MCF 10A (cell line): ENCODE measurements at regions not wholly inside any gene's neighbourhood (a gene's known extent, or its start where the extent isn't known, plus 50 kb on each side); places are given as distances from the start of the nearest gene placed in this dataset.

Experiments used
- BruUV-seq: library from RNA; stranded (reverse); fragments of 400-500 nt; replicated peaks from 2 replicates; lab custom pipeline; 2021; lab: Mats Ljungman, UMichigan
- CTCF ChIA-PET: fragments of 300-600 bp; sonication (Branson Sonifier 250); formaldehyde crosslinking; extraction: SDS; loops from one replicate; lab custom pipeline; 2021; ENCODE audit warnings: antibody characterized with exemption, inconsistent platforms; lab: Yijun Ruan, JAX
- POLR2A ChIA-PET: fragments of 300-600, 350-650 bp; sonication (Branson Sonifier 250); formaldehyde crosslinking; extraction: SDS; loops from one replicate; lab custom pipeline; 2020; ENCODE audit warnings: antibody characterized with exemption, inconsistent platforms; lab: Yijun Ruan, JAX
- DNase-seq: peaks from one replicate; pipeline ENCODE4 v3.0.0-alpha.2; 2018; ENCODE audit not compliant: unreplicated experiment
- H3K27ac Mint-ChIP-seq: one replicate; pipeline ENCODE4 v1.8.0; 2022; ENCODE audit warnings: mild to moderate bottlenecking, low read depth, mixed read lengths; ENCODE audit not compliant: unreplicated experiment
- H3K27me3 Mint-ChIP-seq: one replicate; pipeline ENCODE4 v1.8.0; 2022; ENCODE audit warnings: mixed read lengths; ENCODE audit not compliant: insufficient read depth, unreplicated experiment
- H3K36me3 Mint-ChIP-seq: one replicate; pipeline ENCODE4 v1.8.0; 2022; ENCODE audit warnings: mild to moderate bottlenecking, moderate library complexity, mixed read lengths; ENCODE audit not compliant: insufficient read depth, unreplicated experiment
- H3K4me1 Mint-ChIP-seq: one replicate; pipeline ENCODE4 v1.8.0; 2022; ENCODE audit warnings: mixed read lengths; ENCODE audit not compliant: insufficient read depth, unreplicated experiment
- H3K4me3 Mint-ChIP-seq: one replicate; pipeline ENCODE4 v1.8.0; 2022; ENCODE audit warnings: mild to moderate bottlenecking, moderate library complexity, mixed read lengths; ENCODE audit not compliant: unreplicated experiment
- H3K9me3 Mint-ChIP-seq: one replicate; pipeline ENCODE4 v1.8.0; 2022; ENCODE audit warnings: mixed read lengths; ENCODE audit not compliant: unreplicated experiment
- intact Hi-C: fragments of 100-400 bp; cut with micrococcal nuclease; formaldehyde crosslinking; loops from 2 replicates; pipeline ENCODE4 v1.14.1; 2022
- TF ChIP-seq, protein P1 (sequence below): fragments of 200-600 bp; IDR thresholded peaks from one replicate; pipeline ENCODE4 v1.8.0; 2022; ENCODE audit warnings: antibody characterized with exemption, mild to moderate bottlenecking; ENCODE audit not compliant: unreplicated experiment

DNA sequence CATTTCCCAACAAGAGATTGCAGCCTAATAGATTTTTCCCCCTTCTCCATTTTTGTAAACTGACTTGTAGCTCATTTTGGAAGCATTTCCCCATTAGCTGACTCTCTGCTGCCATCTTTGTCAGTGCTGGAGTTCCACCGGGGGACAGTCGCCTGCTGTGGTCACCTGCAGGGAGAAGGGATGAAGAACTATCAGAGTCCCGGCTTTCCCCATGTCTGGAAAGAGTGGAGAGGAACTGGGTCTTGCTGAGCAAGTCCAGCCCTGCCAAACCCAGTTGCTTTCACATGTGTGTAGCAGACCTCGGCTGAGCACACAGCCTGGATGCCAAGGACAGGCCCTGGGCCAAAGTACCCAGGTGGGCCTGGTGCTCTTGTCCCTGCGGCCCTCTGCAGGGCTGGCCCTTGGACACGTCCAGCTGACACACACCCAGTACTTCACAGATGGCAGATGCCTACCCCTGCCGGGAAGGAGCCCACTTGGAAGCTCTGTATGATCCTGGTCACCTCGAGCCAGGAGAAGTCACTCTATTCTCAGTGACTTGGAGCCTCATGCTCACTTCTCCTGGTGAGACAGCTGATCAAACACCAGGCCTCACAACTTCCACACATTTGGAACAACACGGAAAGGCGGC lies 157.3 kb upstream of the NPVF start:
- peaks cover 96% of the 10 kb centered on the region for H3K27me3 Mint-ChIP-seq
- BruUV-seq: no TSS peak
- TF ChIP-seq, protein P1, sequence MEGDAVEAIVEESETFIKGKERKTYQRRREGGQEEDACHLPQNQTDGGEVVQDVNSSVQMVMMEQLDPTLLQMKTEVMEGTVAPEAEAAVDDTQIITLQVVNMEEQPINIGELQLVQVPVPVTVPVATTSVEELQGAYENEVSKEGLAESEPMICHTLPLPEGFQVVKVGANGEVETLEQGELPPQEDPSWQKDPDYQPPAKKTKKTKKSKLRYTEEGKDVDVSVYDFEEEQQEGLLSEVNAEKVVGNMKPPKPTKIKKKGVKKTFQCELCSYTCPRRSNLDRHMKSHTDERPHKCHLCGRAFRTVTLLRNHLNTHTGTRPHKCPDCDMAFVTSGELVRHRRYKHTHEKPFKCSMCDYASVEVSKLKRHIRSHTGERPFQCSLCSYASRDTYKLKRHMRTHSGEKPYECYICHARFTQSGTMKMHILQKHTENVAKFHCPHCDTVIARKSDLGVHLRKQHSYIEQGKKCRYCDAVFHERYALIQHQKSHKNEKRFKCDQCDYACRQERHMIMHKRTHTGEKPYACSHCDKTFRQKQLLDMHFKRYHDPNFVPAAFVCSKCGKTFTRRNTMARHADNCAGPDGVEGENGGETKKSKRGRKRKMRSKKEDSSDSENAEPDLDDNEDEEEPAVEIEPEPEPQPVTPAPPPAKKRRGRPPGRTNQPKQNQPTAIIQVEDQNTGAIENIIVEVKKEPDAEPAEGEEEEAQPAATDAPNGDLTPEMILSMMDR: no peak
- no peak for DNase-seq
- no peaks in the 10 kb centered on the region for H3K4me1 Mint-ChIP-seq
- no peaks in the 10 kb centered on the region for H3K9me3 Mint-ChIP-seq
- H3K27ac Mint-ChIP-seq: no peak overlapping the region
- no peaks in the 10 kb centered on the region for H3K36me3 Mint-ChIP-seq
- intact Hi-C loops: no loop called here
- ChIA-PET CTCF (interaction anchor here (0.6 to 2.6 kb wide), 7 partner anchors 121 to 476 kb away, joined by 3 to 10 read pairs (median 5); no protein-coding TSS in a partner anchor), POLR2A (no interaction called here)
- H3K4me3 Mint-ChIP-seq: no peak overlapping the region

DNA sequence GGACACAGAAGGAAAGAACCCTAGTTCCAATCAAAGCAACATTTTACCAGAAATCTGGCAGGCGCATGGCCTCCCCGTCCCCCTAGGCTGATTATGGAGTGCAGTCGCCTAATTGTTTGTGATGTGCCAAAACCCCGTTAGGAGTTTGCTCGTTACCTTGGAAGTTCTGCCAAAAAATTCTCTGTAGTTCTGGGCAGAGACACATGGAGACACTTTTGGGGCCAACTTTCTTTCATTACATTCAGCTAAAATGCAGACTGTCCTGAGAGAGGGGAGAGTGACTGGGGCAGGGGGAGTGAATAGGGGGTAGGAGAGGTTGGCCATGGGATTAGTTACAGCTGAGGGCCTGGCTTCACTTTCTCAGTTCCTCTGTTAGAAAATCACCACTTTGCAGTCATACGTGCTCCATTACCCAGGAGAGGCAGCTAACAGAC lies 158.0 kb upstream of the NPVF start:
- ChIA-PET CTCF (interaction anchor here (0.6 to 2.6 kb wide), 7 partner anchors 122 to 475 kb away, joined by 3 to 10 read pairs (median 5); no protein-coding TSS in a partner anchor), POLR2A (no interaction called here)
- TF ChIP-seq, protein P1: no peak
- H3K27ac Mint-ChIP-seq: no peak overlapping the region
- intact Hi-C loops: no loop called here
- no peaks in the 10 kb centered on the region for H3K9me3 Mint-ChIP-seq
- H3K36me3 Mint-ChIP-seq: no peaks in the 10 kb centered on the region
- no TSS peak for BruUV-seq
- H3K4me3 Mint-ChIP-seq: no peak overlapping the region
- H3K4me1 Mint-ChIP-seq: no peaks in the 10 kb centered on the region
- peaks cover 96% of the 10 kb centered on the region for H3K27me3 Mint-ChIP-seq
- DNase-seq: no peak

DNA sequence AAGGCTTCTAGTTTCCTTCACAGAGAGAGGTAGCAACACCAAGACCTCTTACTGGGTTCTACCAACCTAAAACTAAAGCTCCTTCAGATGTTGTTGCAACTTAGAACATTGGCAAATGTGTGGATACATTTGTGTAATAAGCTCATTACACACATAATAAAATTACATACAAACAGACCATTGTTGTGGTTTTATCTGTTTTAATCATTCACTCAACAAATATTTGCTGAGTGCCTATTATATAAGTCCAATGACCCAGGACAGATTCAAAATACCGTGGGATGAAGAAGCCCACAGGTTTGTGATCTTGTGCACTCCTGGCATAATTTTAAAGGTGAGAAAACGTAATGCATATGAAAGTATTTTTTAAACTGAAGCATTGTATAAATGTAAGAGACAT lies 160.4 kb upstream of the NPVF start:
- BruUV-seq: no TSS peak
- Mint-ChIP-seq H3K27me3 (peaks cover 96% of the 10 kb centered on the region), H3K27ac (no peak overlapping the region), H3K36me3 (no peaks in the 10 kb centered on the region), H3K4me3 (no peak overlapping the region), H3K9me3 (no peaks in the 10 kb centered on the region), H3K4me1 (no peaks in the 10 kb centered on the region)
- ChIA-PET POLR2A (interaction anchor here (0.6 kb wide), 1 partner anchor 339 kb away, joined by 3 read pairs; no protein-coding TSS in a partner anchor), CTCF (interaction anchor here (0.6 to 8.5 kb wide), 17 partner anchors 8 to 1088 kb away, joined by 3 to 173 read pairs (median 4); no protein-coding TSS in a partner anchor)
- TF ChIP-seq, protein P1: no peak
- DNase-seq: no peak
- intact Hi-C loops: loop anchor here (1.0 kb wide), 1 partner anchor 129 kb away; no protein-coding TSS in a partner anchor

DNA sequence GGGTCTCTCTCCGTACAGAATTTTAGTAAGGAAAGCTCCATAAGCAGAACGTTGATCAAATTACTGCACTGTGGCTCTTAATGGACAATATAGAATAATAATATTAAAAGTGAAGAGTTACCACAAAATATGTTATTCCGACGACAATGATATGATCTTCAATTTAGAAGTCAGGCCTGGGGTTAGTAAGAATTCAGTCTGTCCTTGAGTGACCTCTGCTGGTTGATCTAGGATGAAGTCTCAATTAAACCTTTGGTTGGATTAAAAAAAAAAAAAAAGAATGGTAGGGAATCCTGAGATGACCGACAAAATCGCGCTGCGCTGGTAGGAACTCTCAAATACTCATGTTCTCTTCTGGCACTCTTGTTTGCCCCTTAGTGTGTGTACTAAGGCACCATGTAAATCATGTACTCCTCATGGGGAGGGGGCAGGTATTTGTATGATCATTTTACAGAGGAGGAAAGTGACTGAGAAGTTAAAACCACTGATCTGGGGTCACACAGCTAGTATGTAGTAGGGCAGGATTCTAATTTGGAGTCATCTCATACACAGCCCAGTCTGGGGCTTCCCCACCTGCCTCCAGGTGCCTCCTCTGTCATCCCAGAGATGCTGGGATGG lies 161.3 kb upstream of the NPVF start:
- peaks cover 96% of the 10 kb centered on the region for H3K27me3 Mint-ChIP-seq
- no peak overlapping the region for H3K4me3 Mint-ChIP-seq
- no peaks in the 10 kb centered on the region for H3K9me3 Mint-ChIP-seq
- ChIA-PET POLR2A (interaction anchor here (0.6 kb wide), 2 partner anchors 32 to 338 kb away, joined by 3 read pairs; no protein-coding TSS in a partner anchor), CTCF (interaction anchor here (0.6 to 8.5 kb wide), 20 partner anchors 9 to 1333 kb away, joined by 3 to 173 read pairs (median 4); no protein-coding TSS in a partner anchor)
- DNase-seq: peak; percentile 61
- TF ChIP-seq, protein P1: peak; percentile 62
- H3K4me1 Mint-ChIP-seq: no peaks in the 10 kb centered on the region
- no peaks in the 10 kb centered on the region for H3K36me3 Mint-ChIP-seq
- no TSS peak for BruUV-seq
- no peak overlapping the region for H3K27ac Mint-ChIP-seq
- intact Hi-C loops: loop anchor here (1.0 kb wide), 1 partner anchor 130 kb away; no protein-coding TSS in a partner anchor
